PC-3 (cell line): ENCODE measurements at regions not wholly inside any gene's neighbourhood (a gene's known extent, or its start where the extent isn't known, plus 50 kb on each side); places are given as distances from the start of the nearest gene placed in this dataset.

Source experiments
- ATAC-seq: fragments of 200-7000 bp; cut with Tn5 transposase; 2 replicates; pipeline ENCODE4 v1.9.1; 2020; ENCODE audit warnings: mild to moderate bottlenecking, moderate library complexity
- BruUV-seq: library from RNA; stranded (reverse); fragments of 400-500 nt; replicated peaks from 2 replicates; lab custom pipeline; 2021; lab: Mats Ljungman, UMichigan
- CTCF ChIA-PET: fragments of 300-600 bp; sonication (Branson Sonifier 250); formaldehyde crosslinking; loops from one replicate; lab custom pipeline; 2022; ENCODE audit warnings: antibody characterized with exemption; lab: Charles Lee
- POLR2A ChIA-PET: fragments of 300-600 bp; sonication (Branson Sonifier 250); formaldehyde crosslinking; loops from one replicate; lab custom pipeline; 2022; ENCODE audit warnings: antibody characterized with exemption; ENCODE audit not compliant: unreplicated experiment; lab: Charles Lee
- DNase-seq: peaks from one replicate; pipeline ENCODE4 v3.0.0-alpha.2; 2015
- H2AFZ ChIP-seq: fragments of 300-600 bp; sonication (generic); 2 replicates; pipeline ENCODE4 v1.6.0; 2016; ENCODE audit warnings: antibody characterized with exemption, low read length
- H3F3A ChIP-seq: fragments of 300-600 bp; sonication (generic); one replicate; pipeline ENCODE4 v1.6.0; 2017; ENCODE audit warnings: antibody characterized with exemption, low read length, control low read depth, mild to moderate bottlenecking; ENCODE audit not compliant: unreplicated experiment
- H3K27ac ChIP-seq: fragments of 300-600 bp; sonication (generic); 2 replicates; pipeline ENCODE4 v1.5.1; 2016; ENCODE audit warnings: mild to moderate bottlenecking, low read length
- H3K27me3 ChIP-seq: fragments of 300-600 bp; sonication (generic); 2 replicates; pipeline ENCODE4 v1.6.1; 2016; ENCODE audit warnings: low read length, mixed read lengths
- H3K36me3 ChIP-seq: fragments of 300-600 bp; sonication (generic); 2 replicates; pipeline ENCODE4 v1.6.1; 2016; ENCODE audit warnings: low read depth, mixed run types, low read length, mixed read lengths
- H3K4me1 ChIP-seq: fragments of 300-600 bp; sonication (generic); 2 replicates; pipeline ENCODE4 v1.5.1; 2016; ENCODE audit warnings: low read length; ENCODE audit not compliant: insufficient read depth
- H3K4me2 ChIP-seq: fragments of 300-600 bp; sonication (generic); 2 replicates; pipeline ENCODE4 v1.6.0; 2016; ENCODE audit warnings: low read length
- H3K4me3 ChIP-seq: fragments of 300-600 bp; sonication (generic); 2 replicates; pipeline ENCODE4 v1.5.1; 2016; ENCODE audit warnings: mild to moderate bottlenecking, low read length, mixed read lengths
- H3K79me2 ChIP-seq: fragments of 300-600 bp; sonication (generic); 2 replicates; pipeline ENCODE4 v1.6.1; 2017; ENCODE audit warnings: low read length, mixed read lengths
- H3K9ac ChIP-seq: fragments of 300-600 bp; sonication (generic); 2 replicates; pipeline ENCODE4 v1.6.0; 2016; ENCODE audit warnings: mild to moderate bottlenecking, low read length
- H3K9me2 ChIP-seq: fragments of 300-600 bp; sonication (generic); replicated peaks from 2 replicates; pipeline ENCODE4 v1.6.1; 2016; ENCODE audit warnings: mixed run types, low read length, mixed read lengths
- H3K9me3 ChIP-seq: fragments of 300-600 bp; sonication (generic); 2 replicates; pipeline ENCODE4 v1.6.1; 2016; ENCODE audit warnings: low read length, mixed read lengths
- H4K20me1 ChIP-seq: fragments of 300-600 bp; sonication (generic); 2 replicates; pipeline ENCODE4 v1.6.1; 2016; ENCODE audit warnings: low read length, mixed read lengths
- CTCF ChIP-seq: fragments of 300-600 bp; sonication (generic); conservative IDR thresholded peaks from 2 replicates; pipeline ENCODE4 v1.5.1; 2017; ENCODE audit warnings: antibody characterized with exemption, low read depth, mild to moderate bottlenecking, low read length
- EZH2 ChIP-seq: fragments of 300-600 bp; sonication (generic); IDR thresholded peaks from one replicate; pipeline ENCODE4 v1.6.1; 2017; ENCODE audit warnings: antibody characterized with exemption, mild to moderate bottlenecking, low read length; ENCODE audit not compliant: unreplicated experiment
- EZH2phosphoT487 ChIP-seq: fragments of 300-600 bp; sonication (generic); IDR thresholded peaks from 2 replicates; pipeline ENCODE4 v1.6.1; 2018; ENCODE audit warnings: mild to moderate bottlenecking, antibody characterized with exemption, low read length, borderline replicate concordance
- intact Hi-C: fragments of 100-400 bp; cut with micrococcal nuclease; formaldehyde crosslinking; loops from 2 replicates; pipeline ENCODE4 v1.9.0; 2023

- peak; percentile 71 for DNase-seq
- TF ChIP-seq EZH2phosphoT487 (no peak), EZH2 (no peak), CTCF (no peak)
- H3K27me3 ChIP-seq = no peaks in the 10 kb centered on the region
- no peaks in the 10 kb centered on the region for H4K20me1 ChIP-seq
- ChIA-PET CTCF (no interaction called here), POLR2A (no interaction called here)
- no peak overlapping the region for H3K4me3 ChIP-seq
- H3K79me2 ChIP-seq = no peaks in the 10 kb centered on the region
- no TSS peak for BruUV-seq
- ATAC-seq = peak; percentile 46
- H3F3A ChIP-seq = no peaks in the 10 kb centered on the region
- H3K9me2 ChIP-seq = no peaks in the 10 kb centered on the region
- no peak overlapping the region for H3K9ac ChIP-seq
- no peak overlapping the region for H2AFZ ChIP-seq
- intact Hi-C loops = loop anchor here (5.0 kb wide), 1 partner anchor 109 kb away; the partner anchor contains the start of gene TRIB2
- no peak overlapping the region for H3K4me2 ChIP-seq
- H3K27ac ChIP-seq = no peak overlapping the region
- H3K9me3 ChIP-seq = no peaks in the 10 kb centered on the region
- peaks cover 23% of the 10 kb centered on the region for H3K4me1 ChIP-seq
- no peaks in the 10 kb centered on the region for H3K36me3 ChIP-seq
Measured at GRCh38 chr2:12607971-12608370, 108.8 kb upstream of the TRIB2 start.

- Histone ChIP-seq H3K4me1 (peaks cover 23% of the 10 kb centered on the region), H3F3A (no peaks in the 10 kb centered on the region), H4K20me1 (no peaks in the 10 kb centered on the region), H3K4me2 (no peak overlapping the region), H3K27me3 (no peaks in the 10 kb centered on the region), H3K36me3 (no peaks in the 10 kb centered on the region), H3K9me2 (no peaks in the 10 kb centered on the region), H3K9me3 (no peaks in the 10 kb centered on the region), H3K27ac (no peak overlapping the region), H2AFZ (no peak overlapping the region), H3K4me3 (no peak overlapping the region), H3K9ac (no peak overlapping the region), H3K79me2 (no peaks in the 10 kb centered on the region)
- BruUV-seq = no TSS peak
- no peak for DNase-seq
- ChIA-PET CTCF (no interaction called here), POLR2A (no interaction called here)
- intact Hi-C loops = no loop called here
- no peak for ATAC-seq
- no peak for TF ChIP-seq CTCF
- TF ChIP-seq EZH2phosphoT487 = no peak
- TF ChIP-seq EZH2 = no peak
Measured at GRCh38 chr2:12610314-12610713, 106.4 kb upstream of the TRIB2 start.

GRCh38 chr2:12612168-12612567 is 104.6 kb upstream of the TRIB2 start:
- no peaks in the 10 kb centered on the region for H4K20me1 ChIP-seq
- intact Hi-C loops = no loop called here
- TF ChIP-seq EZH2 = no peak
- TF ChIP-seq EZH2phosphoT487 = no peak
- no peak for TF ChIP-seq CTCF
- no peak overlapping the region for H2AFZ ChIP-seq
- H3K9ac ChIP-seq = no peak overlapping the region
- H3K4me1 ChIP-seq = peaks cover 12% of the 10 kb centered on the region
- BruUV-seq = no TSS peak
- no peak overlapping the region for H3K4me3 ChIP-seq
- no peaks in the 10 kb centered on the region for H3F3A ChIP-seq
- H3K9me3 ChIP-seq = no peaks in the 10 kb centered on the region
- DNase-seq (no peak), ATAC-seq (no peak)
- POLR2A ChIA-PET = no interaction called here
- H3K27ac ChIP-seq = no peak overlapping the region
- H3K9me2 ChIP-seq = no peaks in the 10 kb centered on the region
- no peak overlapping the region for H3K4me2 ChIP-seq
- CTCF ChIA-PET = no interaction called here
- H3K36me3 ChIP-seq = no peaks in the 10 kb centered on the region
- no peaks in the 10 kb centered on the region for H3K27me3 ChIP-seq
- no peaks in the 10 kb centered on the region for H3K79me2 ChIP-seq
